CD4-positive, alpha-beta T cell (primary cell): ENCODE measurements at regions not wholly inside any gene's neighbourhood (a gene's known extent, or its start where the extent isn't known, plus 50 kb on each side); places are given as distances from the start of the nearest gene placed in this dataset.

Experiments
- ATAC-seq: fragments of 200-7000 bp; cut with Tn5 transposase; one replicate; pipeline ENCODE4 v1.10.0; 2022; ENCODE audit warnings: mild to moderate bottlenecking; ENCODE audit not compliant: poor library complexity
- CTCF ChIA-PET: fragments of 350-600 bp; sonication (Branson Sonifier 250); formaldehyde crosslinking; loops from one replicate; lab custom pipeline; 2021; ENCODE audit warnings: antibody characterized with exemption, inconsistent platforms; lab: Charles Lee
- POLR2A ChIA-PET: fragments of 350-600 bp; sonication (Branson Sonifier 250); formaldehyde crosslinking; loops from one replicate; lab custom pipeline; 2021; ENCODE audit warnings: antibody characterized with exemption, inconsistent platforms; lab: Charles Lee
- DNase-seq, 14 experiments: peaks; one replicate each; pipeline ENCODE4 v3.0.0-alpha.2; 2013 to 2020; ENCODE audit warnings: mixed read lengths in 2 of 14
- H3K27ac ChIP-seq, 2 donors: one replicate each; pipeline versions ENCODE4 v1.5.1 to v1.7.0; 2013; ENCODE audit warnings: low read length in 2 of 2, low read depth in 1 of 2, mild to moderate bottlenecking in 1 of 2
- H3K27me3 ChIP-seq, 2 experiments: 1 replicate in 1 of 2; 2 replicates in 1 of 2; pipeline versions ENCODE4 v1.6.1 to v1.7.0; 2013; ENCODE audit warnings: low read length in 2 of 2, control low read depth in 1 of 2, mild to moderate bottlenecking in 1 of 2, moderate library complexity in 1 of 2; ENCODE audit not compliant: insufficient read depth in 2 of 2, control insufficient read depth in 1 of 2
- H3K36me3 ChIP-seq: one replicate; pipeline ENCODE4 v1.6.1; 2013; ENCODE audit warnings: low read length, control low read depth; ENCODE audit not compliant: insufficient read depth
- H3K4me1 ChIP-seq: one replicate; pipeline ENCODE4 v1.6.1; 2013; ENCODE audit warnings: low read length, control low read depth; ENCODE audit not compliant: insufficient read depth
- H3K4me3 ChIP-seq: one replicate; pipeline ENCODE4 v1.5.1; 2013; ENCODE audit warnings: mild to moderate bottlenecking, low read length, moderate library complexity
- H3K9me3 ChIP-seq, 2 experiments: 1 replicate in 1 of 2; 2 replicates in 1 of 2; pipeline versions ENCODE4 v1.6.1 to v1.7.0; 2013; ENCODE audit warnings: low read length in 2 of 2, mild to moderate bottlenecking in 2 of 2, control low read depth in 1 of 2, moderate library complexity in 1 of 2; ENCODE audit not compliant: control insufficient read depth in 1 of 2, insufficient read depth in 1 of 2
- H3K27ac Mint-ChIP-seq: one replicate; pipeline ENCODE4 v1.8.0; 2020; ENCODE audit warnings: mixed read lengths
- H3K27me3 Mint-ChIP-seq: one replicate; pipeline ENCODE4 v1.8.0; 2021; ENCODE audit warnings: mixed read lengths
- H3K36me3 Mint-ChIP-seq: one replicate; pipeline ENCODE4 v1.8.0; 2021; ENCODE audit warnings: low read depth, mixed read lengths
- H3K4me1 Mint-ChIP-seq: one replicate; pipeline ENCODE4 v1.8.0; 2021; ENCODE audit warnings: low read depth, mixed read lengths
- H3K4me3 Mint-ChIP-seq: one replicate; pipeline ENCODE4 v1.8.0; 2020; ENCODE audit warnings: mild to moderate bottlenecking, mixed read lengths
- H3K9me3 Mint-ChIP-seq: one replicate; pipeline ENCODE4 v1.8.0; 2020; ENCODE audit warnings: mixed read lengths
- intact Hi-C, 2 experiments: fragments of 100-400 bp; cut with DNase I in 1 of 2; cut with micrococcal nuclease in 1 of 2; formaldehyde crosslinking; loops; one replicate each; pipeline versions ENCODE4 v1.15.1 to v1.9.0; 2023 to 2025; cut with DNase I, micrococcal nuclease
- TF ChIP-seq, protein P1 (sequence below): fragments of 200-600 bp; IDR thresholded peaks from one replicate; pipeline ENCODE4 v1.8.0; 2022; ENCODE audit warnings: antibody characterized with exemption, mild to moderate bottlenecking

GRCh38 chr2:206381881-206382280 is 61.5 kb upstream of the ADAM23 start:
- DNase-seq (no peak), ATAC-seq (no peak)
- Mint-ChIP-seq H3K4me1 (no peaks in the 10 kb centered on the region), H3K27ac (no peak overlapping the region), H3K9me3 (peaks cover 6% of the 10 kb centered on the region), H3K4me3 (no peak overlapping the region), H3K36me3 (no peaks in the 10 kb centered on the region), H3K27me3 (peaks cover 5% of the 10 kb centered on the region)
- TF ChIP-seq, protein P1, sequence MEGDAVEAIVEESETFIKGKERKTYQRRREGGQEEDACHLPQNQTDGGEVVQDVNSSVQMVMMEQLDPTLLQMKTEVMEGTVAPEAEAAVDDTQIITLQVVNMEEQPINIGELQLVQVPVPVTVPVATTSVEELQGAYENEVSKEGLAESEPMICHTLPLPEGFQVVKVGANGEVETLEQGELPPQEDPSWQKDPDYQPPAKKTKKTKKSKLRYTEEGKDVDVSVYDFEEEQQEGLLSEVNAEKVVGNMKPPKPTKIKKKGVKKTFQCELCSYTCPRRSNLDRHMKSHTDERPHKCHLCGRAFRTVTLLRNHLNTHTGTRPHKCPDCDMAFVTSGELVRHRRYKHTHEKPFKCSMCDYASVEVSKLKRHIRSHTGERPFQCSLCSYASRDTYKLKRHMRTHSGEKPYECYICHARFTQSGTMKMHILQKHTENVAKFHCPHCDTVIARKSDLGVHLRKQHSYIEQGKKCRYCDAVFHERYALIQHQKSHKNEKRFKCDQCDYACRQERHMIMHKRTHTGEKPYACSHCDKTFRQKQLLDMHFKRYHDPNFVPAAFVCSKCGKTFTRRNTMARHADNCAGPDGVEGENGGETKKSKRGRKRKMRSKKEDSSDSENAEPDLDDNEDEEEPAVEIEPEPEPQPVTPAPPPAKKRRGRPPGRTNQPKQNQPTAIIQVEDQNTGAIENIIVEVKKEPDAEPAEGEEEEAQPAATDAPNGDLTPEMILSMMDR, result no peak
- Histone ChIP-seq H3K27me3 (peaks cover 0 to under 1% of the 10 kb centered on the region in 2 experiments), H3K27ac (no peak overlapping the region), H3K4me1 (no peaks in the 10 kb centered on the region), H3K4me3 (no peak overlapping the region), H3K9me3 (peaks cover 5 to 10% of the 10 kb centered on the region in 2 experiments), H3K36me3 (no peaks in the 10 kb centered on the region)
- CTCF ChIA-PET, result no interaction called here
- intact Hi-C loops, result no loop called here
- POLR2A ChIA-PET, result no interaction called here

- no peaks in the 10 kb centered on the region for H3K4me1 ChIP-seq
- TF ChIP-seq, protein P1, result no peak
- H3K9me3 ChIP-seq, result peaks cover 5 to 10% of the 10 kb centered on the region in 2 experiments
- H3K4me3 ChIP-seq, result no peak overlapping the region
- intact Hi-C loops, result no loop called here
- Mint-ChIP-seq H3K4me3 (no peak overlapping the region), H3K36me3 (no peaks in the 10 kb centered on the region), H3K9me3 (peaks cover 6% of the 10 kb centered on the region), H3K27ac (no peak overlapping the region), H3K4me1 (no peaks in the 10 kb centered on the region), H3K27me3 (peaks cover 3% of the 10 kb centered on the region)
- ATAC-seq, result no peak
- no peaks in the 10 kb centered on the region for H3K27me3 ChIP-seq
- no peak overlapping the region for H3K27ac ChIP-seq
- CTCF ChIA-PET, result no interaction called here
- no peak for DNase-seq
- POLR2A ChIA-PET, result no interaction called here
- H3K36me3 ChIP-seq, result no peaks in the 10 kb centered on the region
Measured at GRCh38 chr2:206383669-206384068, 59.7 kb upstream of the ADAM23 start.

GRCh38 chr2:206387808-206388207 is 55.5 kb upstream of the ADAM23 start:
- H3K4me3 Mint-ChIP-seq, result no peak overlapping the region
- H3K36me3 Mint-ChIP-seq, result no peaks in the 10 kb centered on the region
- Histone ChIP-seq H3K9me3 (peaks cover 4 to 10% of the 10 kb centered on the region in 2 experiments), H3K27me3 (no peaks in the 10 kb centered on the region), H3K4me3 (no peak overlapping the region), H3K36me3 (no peaks in the 10 kb centered on the region), H3K27ac (no peak overlapping the region), H3K4me1 (no peaks in the 10 kb centered on the region)
- POLR2A ChIA-PET, result no interaction called here
- no peak overlapping the region for H3K27ac Mint-ChIP-seq
- H3K27me3 Mint-ChIP-seq, result no peaks in the 10 kb centered on the region
- TF ChIP-seq, protein P1, result no peak
- intact Hi-C loops, result no loop called here
- H3K9me3 Mint-ChIP-seq, result peaks cover 3% of the 10 kb centered on the region
- DNase-seq (no peak), ATAC-seq (no peak)
- CTCF ChIA-PET, result no interaction called here
- H3K4me1 Mint-ChIP-seq, result no peaks in the 10 kb centered on the region
